H1 (cell line): ENCODE measurements at regions not wholly inside any gene's neighbourhood (a gene's known extent, or its start where the extent isn't known, plus 50 kb on each side); places are given as distances from the start of the nearest gene placed in this dataset.

Source experiments
- CTCF ChIA-PET: fragments of 300-600 bp; sonication (Branson Sonifier 250); formaldehyde crosslinking; loops from one replicate; lab custom pipeline; 2021; ENCODE audit not compliant: partially characterized antibody; lab: Charles Lee
- POLR2A ChIA-PET: fragments of 300-600 bp; sonication (Branson Sonifier 250); formaldehyde crosslinking; loops from one replicate; lab custom pipeline; 2021; ENCODE audit warnings: inconsistent platforms; ENCODE audit not compliant: partially characterized antibody; lab: Charles Lee
- DNase-seq, 2 experiments: peaks; one replicate each; pipeline versions ENCODE4 v3.0.0 to v3.0.0-alpha.2; 2010 to 2022; ENCODE audit warnings: low spot score in 2 of 2, low read depth in 1 of 2, mixed read lengths in 1 of 2
- FAIRE-seq: peaks from 2 replicates; lab custom pipeline; 2011; peaks lifted over from hg19 to GRCh38; lab: Jason Lieb, UNC
- H2AFZ ChIP-seq: 2 replicates; pipeline ENCODE4 v1.8.1; 2012; ENCODE audit warnings: low read length, inconsistent platforms
- H2AK5ac ChIP-seq: 2 replicates; pipeline ENCODE4 v1.6.1; 2013; ENCODE audit warnings: low read depth, low read length
- H2BK120ac ChIP-seq: replicated peaks from 2 replicates; pipeline ENCODE3; 2013; ENCODE audit warnings: low read depth, low read length, inconsistent platforms
- H2BK12ac ChIP-seq: 2 replicates; pipeline ENCODE4 v1.6.1; 2013; ENCODE audit warnings: low read depth, low read length
- H2BK15ac ChIP-seq: 2 replicates; pipeline ENCODE4 v1.6.1; 2013; ENCODE audit warnings: low read length
- H2BK20ac ChIP-seq: 2 replicates; pipeline ENCODE4 v1.6.1; 2013; ENCODE audit warnings: low read length
- H2BK5ac ChIP-seq: 2 replicates; pipeline ENCODE4 v1.6.1; 2013; ENCODE audit warnings: low read depth, low read length
- H3K14ac ChIP-seq: 2 replicates; pipeline ENCODE4 v1.6.1; 2013; ENCODE audit warnings: inconsistent platforms; ENCODE audit not compliant: insufficient read length
- H3K18ac ChIP-seq: 2 replicates; pipeline ENCODE4 v1.6.1; 2013; ENCODE audit warnings: low read length; ENCODE audit errors: extremely low read depth
- H3K23ac ChIP-seq: 2 replicates; pipeline ENCODE4 v1.6.1; 2013; ENCODE audit warnings: inconsistent platforms; ENCODE audit not compliant: insufficient read length
- H3K23me2 ChIP-seq: 2 replicates; pipeline ENCODE4 v1.6.1; 2013; ENCODE audit warnings: low read depth, low read length
- H3K27ac ChIP-seq: 2 replicates; pipeline ENCODE4 v1.6.1; 2011; ENCODE audit warnings: low read depth, low read length, inconsistent platforms
- H3K27me3 ChIP-seq, 4 experiments: replicated peaks in 1 of 4; 1 replicate in 1 of 4; 2 replicates in 3 of 4; pipeline versions ENCODE4 v1.6.1 to v1.8.1; 2011 to 2013; ENCODE audit warnings: low read length in 3 of 4, mild to moderate bottlenecking in 3 of 4, inconsistent platforms in 2 of 4, mixed read lengths in 2 of 4, moderate library complexity in 1 of 4; ENCODE audit not compliant: control insufficient read depth in 3 of 4, insufficient read depth in 3 of 4; ENCODE audit errors: extremely low read depth in 1 of 4
- H3K36me3 ChIP-seq, 4 experiments: 2 replicates each; pipeline versions ENCODE4 v1.6.1 to v1.8.1; 2011 to 2013; ENCODE audit warnings: mild to moderate bottlenecking in 4 of 4, low read length in 3 of 4, moderate library complexity in 2 of 4, control low read depth in 1 of 4, inconsistent platforms in 1 of 4; ENCODE audit not compliant: insufficient read depth in 4 of 4, control insufficient read depth in 2 of 4
- H3K4ac ChIP-seq: replicated peaks from 2 replicates; pipeline ENCODE3; 2013; ENCODE audit warnings: low read length, low read depth, mixed read lengths, inconsistent platforms; ENCODE audit not compliant: insufficient read length
- H3K4me1 ChIP-seq, 4 experiments: replicated peaks in 1 of 4; 1 replicate in 1 of 4; 2 replicates in 3 of 4; pipeline versions ENCODE4 v1.6.1 to v1.8.1; 2011 to 2013; ENCODE audit warnings: low read length in 3 of 4, inconsistent platforms in 2 of 4, mixed read lengths in 1 of 4; ENCODE audit not compliant: insufficient read depth in 4 of 4, control insufficient read depth in 3 of 4
- H3K4me2 ChIP-seq, 2 experiments: 2 replicates each; pipeline versions ENCODE4 v1.6.1 to v1.8.1; 2011 to 2013; ENCODE audit warnings: low read depth in 2 of 2, low read length in 2 of 2, control low read depth in 1 of 2, inconsistent platforms in 1 of 2, mild to moderate bottlenecking in 1 of 2; ENCODE audit not compliant: insufficient read depth in 1 of 2
- H3K4me3 ChIP-seq, 4 experiments: fragments of 200-600, 300-600 bp in 1 of 4; sonication (generic), shearing (Covaris generic), sonication (Bioruptor Twin) in 1 of 4; 2 replicates each; pipeline versions ENCODE4 v1.5.1 to v1.8.1; 2011 to 2016; ENCODE audit warnings: low read length in 4 of 4, low read depth in 3 of 4, control low read depth in 2 of 4, inconsistent platforms in 2 of 4, mild to moderate bottlenecking in 2 of 4, mixed read lengths in 1 of 4, moderate library complexity in 1 of 4; ENCODE audit not compliant: insufficient read depth in 2 of 4; ENCODE audit errors: extremely low read depth in 1 of 4
- H3K56ac ChIP-seq: replicated peaks from 2 replicates; pipeline ENCODE3; 2013; ENCODE audit warnings: low read depth, mild to moderate bottlenecking, mixed read lengths, low read length, inconsistent platforms; ENCODE audit not compliant: insufficient read length
- H3K79me1 ChIP-seq: 2 replicates; pipeline ENCODE4 v1.6.1; 2013; ENCODE audit warnings: low read depth, low read length, control low read depth
- H3K79me2 ChIP-seq, 2 experiments: 2 replicates each; pipeline versions ENCODE4 v1.6.1 to v1.8.1; 2012 to 2013; ENCODE audit warnings: low read length in 2 of 2, mild to moderate bottlenecking in 2 of 2, inconsistent platforms in 1 of 2; ENCODE audit not compliant: insufficient read depth in 2 of 2, control insufficient read depth in 1 of 2
- H3K9ac ChIP-seq, 4 experiments: replicated peaks in 1 of 4; 1 replicate in 1 of 4; 2 replicates in 3 of 4; pipeline versions ENCODE4 v1.6.1 to v1.8.1; 2011 to 2013; ENCODE audit warnings: low read depth in 3 of 4, low read length in 3 of 4, control low read depth in 2 of 4, mild to moderate bottlenecking in 2 of 4, moderate library complexity in 2 of 4, inconsistent platforms in 1 of 4; ENCODE audit errors: extremely low read depth in 1 of 4
- H3K9me3 ChIP-seq, 2 experiments: 2 replicates each; pipeline versions ENCODE4 v1.6.1 to v1.8.1; 2012 to 2013; ENCODE audit warnings: mild to moderate bottlenecking in 2 of 2, moderate library complexity in 2 of 2, control low read depth in 1 of 2, inconsistent platforms in 1 of 2, low read depth in 1 of 2, low read length in 1 of 2, mixed read lengths in 1 of 2; ENCODE audit not compliant: insufficient read depth in 2 of 2
- H4K20me1 ChIP-seq, 2 experiments: replicated peaks in 1 of 2; 2 replicates each; pipeline versions ENCODE3 to v1.8.1; 2011 to 2013; ENCODE audit warnings: inconsistent platforms in 2 of 2, low read length in 2 of 2, mild to moderate bottlenecking in 1 of 2; ENCODE audit not compliant: insufficient read depth in 2 of 2, control insufficient read depth in 1 of 2
- H4K5ac ChIP-seq: 2 replicates; pipeline ENCODE4 v1.6.1; 2013; ENCODE audit warnings: low read length, low read depth, mixed read lengths, inconsistent platforms; ENCODE audit not compliant: insufficient read length
- H4K8ac ChIP-seq: 2 replicates; pipeline ENCODE4 v1.8.0; 2013; ENCODE audit warnings: mild to moderate bottlenecking, moderate library complexity, low read length, inconsistent platforms; ENCODE audit not compliant: insufficient read depth; ENCODE audit errors: extremely low read depth
- H4K91ac ChIP-seq: replicated peaks from 2 replicates; pipeline ENCODE3; 2013; ENCODE audit warnings: low read length, mixed read lengths, inconsistent platforms; ENCODE audit not compliant: insufficient read length
- EGR1 ChIP-seq: IDR thresholded peaks from 2 replicates; pipeline ENCODE4 v1.6.1; 2011; ENCODE audit warnings: low read depth, low read length, borderline replicate concordance
- KDM5A ChIP-seq: fragments of 200-600 bp; IDR thresholded peaks from 2 replicates; pipeline ENCODE4 v1.7.1; 2012; ENCODE audit warnings: mild to moderate bottlenecking, low read length, inconsistent platforms, mixed read lengths
- RXRA ChIP-seq: IDR thresholded peaks from 2 replicates; pipeline ENCODE4 v1.6.1; 2011; ENCODE audit warnings: low read depth, mild to moderate bottlenecking, low read length, moderate library complexity; ENCODE audit not compliant: insufficient read depth
- WGBS, 2 experiments: shearing (Covaris generic) in 1 of 2; methylation state at CpG; one replicate each; pipeline versions ENCODE4 v1.1.6 to v1.1.7; 2013 to 2015; ENCODE audit warnings: low lambda C conversion rate in 2 of 2, mixed read lengths in 2 of 2, inconsistent platforms in 1 of 2, low coverage in 1 of 2, missing lambda C conversion rate in 1 of 2; ENCODE audit not compliant: insufficient replicate concordance in 2 of 2, insufficient coverage in 1 of 2, insufficient read length in 1 of 2; ENCODE audit errors: extremely low coverage in 1 of 2, missing lambda C conversion rate in 1 of 2; 5-methylcytosine and 5-hydroxymethylcytosine counted together

GRCh38 chr17:64749306-64749705 lies 87.2 kb upstream of the SMURF2 start:
- Histone ChIP-seq H3K4ac (no peak overlapping the region), H3K9ac (no peak overlapping the region), H3K14ac (no peak overlapping the region), H2BK20ac (no peak overlapping the region), H2BK12ac (no peak overlapping the region), H4K20me1 (no peaks in the 10 kb centered on the region), H3K9me3 (no peaks in the 10 kb centered on the region), H2AK5ac (no peak overlapping the region), H3K56ac (no peak overlapping the region), H2BK120ac (no peak overlapping the region), H3K18ac (no peak overlapping the region), H4K91ac (no peak overlapping the region), H2AFZ (no peak overlapping the region), H3K23me2 (no peaks in the 10 kb centered on the region), H3K79me2 (no peaks in the 10 kb centered on the region), H3K4me3 (no peak overlapping the region), H2BK15ac (no peak overlapping the region), H3K79me1 (no peaks in the 10 kb centered on the region), H3K27me3 (no peaks in the 10 kb centered on the region), H2BK5ac (no peak overlapping the region), H4K8ac (no peak overlapping the region), H3K36me3 (peaks cover 0 to 12% (median 1%) of the 10 kb centered on the region in 4 experiments; a peak in 2 of 8 replicates), H3K4me2 (no peak overlapping the region), H3K23ac (no peak overlapping the region), H3K27ac (no peak overlapping the region), H4K5ac (no peak overlapping the region), H3K4me1 (no peaks in the 10 kb centered on the region)
- ChIA-PET CTCF (interaction anchor here (1.0 to 1.2 kb wide), 3 partner anchors 9 to 210 kb away, joined by 3 to 4 read pairs (median 3); no protein-coding TSS in a partner anchor), POLR2A (interaction anchor here (1.2 to 1.5 kb wide), 2 partner anchors 9 to 10 kb away, joined by 3 to 4 read pairs; no protein-coding TSS in a partner anchor)
- WGBS, 2 experiments = 84% methylated on average over 4 of the region's 4 CpGs; no CpG with 5 or more reads in 1 of the 2 experiments
- no peak for TF ChIP-seq EGR1
- no peak for TF ChIP-seq KDM5A
- no peak for TF ChIP-seq RXRA
- FAIRE-seq (peak; percentile 45), DNase-seq (no peak)
